GM21526 (cell line): ENCODE measurements at regions not wholly inside any gene's neighbourhood (a gene's known extent, or its start where the extent isn't known, plus 50 kb on each side); places are given as distances from the start of the nearest gene placed in this dataset.

Source experiments
- ATAC-seq: cut with Tn5 transposase; IDR thresholded peaks from one replicate; pipeline ENCODE4 v1.9.1; 2021; ENCODE audit warnings: moderate library complexity; ENCODE audit not compliant: unreplicated experiment, low FRiP score

GRCh38 chr5:2223303-2223702, 340.6 kb upstream of the IRX4 start:
- ATAC-seq = no peak

GRCh38 chr5:2222246-2222992, 339.7 kb upstream of the IRX4 start:
- no peak for ATAC-seq

GRCh38 chr5:2221450-2221849, 338.7 kb upstream of the IRX4 start:
- no peak for ATAC-seq

- no peak for ATAC-seq
Measured at GRCh38 chr5:2220741-2221140, 338.0 kb upstream of the IRX4 start.

- ATAC-seq = no peak
Measured at GRCh38 chr5:2219149-2219776, 336.5 kb upstream of the IRX4 start.

- ATAC-seq = no peak
Measured at GRCh38 chr5:2217219-2217618, 334.5 kb upstream of the IRX4 start.

GRCh38 chr5:2214910-2215590, 332.3 kb upstream of the IRX4 start:
- no peak for ATAC-seq

- no peak for ATAC-seq
Measured at GRCh38 chr5:2213121-2213730, 330.5 kb upstream of the IRX4 start.

GRCh38 chr5:2212481-2212880, 329.8 kb upstream of the IRX4 start:
- ATAC-seq = no peak

GRCh38 chr5:2208239-2208544, 325.5 kb upstream of the IRX4 start:
- ATAC-seq = no peak

- no peak for ATAC-seq
Measured at GRCh38 chr5:2207416-2208238, 324.9 kb upstream of the IRX4 start.

- ATAC-seq = no peak
Measured at GRCh38 chr5:2207109-2207399, 324.3 kb upstream of the IRX4 start.

- ATAC-seq = no peak
Measured at GRCh38 chr5:2206293-2207108, 323.8 kb upstream of the IRX4 start.

GRCh38 chr5:2205596-2206226, 323.0 kb upstream of the IRX4 start:
- no peak for ATAC-seq

- ATAC-seq = no peak
Measured at GRCh38 chr5:2205185-2205585, 322.5 kb upstream of the IRX4 start.

GRCh38 chr5:2204366-2205184, 321.9 kb upstream of the IRX4 start:
- no peak for ATAC-seq

- no peak for ATAC-seq
Measured at GRCh38 chr5:2203774-2204173, 321.0 kb upstream of the IRX4 start.

GRCh38 chr5:2201832-2202231, 319.1 kb upstream of the IRX4 start:
- ATAC-seq = no peak

GRCh38 chr5:2201421-2201820, 318.7 kb upstream of the IRX4 start:
- ATAC-seq = no peak
